ENCODE measurements at regions not wholly inside any gene's neighbourhood (a gene's known extent, or its start where the extent isn't known, plus 50 kb on each side); places are given as distances from the start of the nearest gene placed in this dataset.

- H2BK15ac ChIP-seq (ENCODE audit: low read length), result no peak overlapping the region
- no peak overlapping the region for H3K4ac ChIP-seq (replicated peaks; ENCODE audit: insufficient read length, low read depth, low read length)
- no peak overlapping the region for H2BK12ac ChIP-seq (ENCODE audit: low read depth, low read length)
- no peaks in the 10 kb centered on the region for H3K23me2 ChIP-seq (ENCODE audit: low read depth, low read length)
- no peak overlapping the region for H3K9ac ChIP-seq (replicated peaks in 1 of 4; ENCODE audit: extremely low read depth in 1 of 4, low read depth in 3 of 4, low read length in 3 of 4)
- no peak overlapping the region for H2BK120ac ChIP-seq (replicated peaks; ENCODE audit: low read depth, low read length)
- no peaks in the 10 kb centered on the region for H3K4me1 ChIP-seq (replicated peaks in 1 of 4; ENCODE audit: control insufficient read depth in 3 of 4, insufficient read depth in 4 of 4, low read length in 3 of 4)
- no peak overlapping the region for H3K4me3 ChIP-seq (ENCODE audit: extremely low read depth in 1 of 4, insufficient read depth in 2 of 4, low read depth in 3 of 4, low read length in 4 of 4)
- no peak for TF ChIP-seq CBX8 (IDR thresholded peaks at IDR 0.05; ENCODE audit: borderline replicate concordance, low read depth, low read length)
- TF ChIP-seq TBP (IDR thresholded peaks at IDR 0.05; ENCODE audit: low read depth, low read length), result no peak
- TF ChIP-seq POLR2AphosphoS5 (IDR thresholded peaks at IDR 0.05; ENCODE audit: low read depth, low read length), result no peak
- TF ChIP-seq BRCA1 (IDR thresholded peaks at IDR 0.05; ENCODE audit: low read depth, low read length), result no peak
- TF ChIP-seq, protein P1, sequence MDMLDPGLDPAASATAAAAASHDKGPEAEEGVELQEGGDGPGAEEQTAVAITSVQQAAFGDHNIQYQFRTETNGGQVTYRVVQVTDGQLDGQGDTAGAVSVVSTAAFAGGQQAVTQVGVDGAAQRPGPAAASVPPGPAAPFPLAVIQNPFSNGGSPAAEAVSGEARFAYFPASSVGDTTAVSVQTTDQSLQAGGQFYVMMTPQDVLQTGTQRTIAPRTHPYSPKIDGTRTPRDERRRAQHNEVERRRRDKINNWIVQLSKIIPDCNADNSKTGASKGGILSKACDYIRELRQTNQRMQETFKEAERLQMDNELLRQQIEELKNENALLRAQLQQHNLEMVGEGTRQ (IDR thresholded peaks at IDR 0.05; ENCODE audit: low read length), result no peak
- TF ChIP-seq SAP30 (IDR thresholded peaks at IDR 0.05; ENCODE audit: insufficient read depth, insufficient replicate concordance, low read length), result no peak
- no peak for TF ChIP-seq ZNF274 (IDR thresholded peaks at IDR 0.05; ENCODE audit: borderline replicate concordance, extremely low read depth, low read length)
- TF ChIP-seq SP2 (IDR thresholded peaks at IDR 0.05; ENCODE audit: low read length), result no peak
- no peak overlapping the region for H3K14ac ChIP-seq (ENCODE audit: insufficient read length)
- no peaks in the 10 kb centered on the region for H3K36me3 ChIP-seq (ENCODE audit: control insufficient read depth in 2 of 4, insufficient read depth in 4 of 4, low read length in 3 of 4)
- H2AFZ ChIP-seq (ENCODE audit: low read length), result no peak overlapping the region
- H3K79me1 ChIP-seq (ENCODE audit: low read depth, low read length), result no peaks in the 10 kb centered on the region
- no peaks in the 10 kb centered on the region for H3K79me2 ChIP-seq (ENCODE audit: control insufficient read depth in 1 of 2, insufficient read depth in 2 of 2, low read length in 2 of 2)
- FAIRE-seq (no peak), DNase-seq (ENCODE audit: low read depth in 1 of 2, low spot score in 2 of 2) (no peak)
- no peaks in the 10 kb centered on the region for H4K20me1 ChIP-seq (replicated peaks in 1 of 2; ENCODE audit: control insufficient read depth in 1 of 2, insufficient read depth in 2 of 2, low read length in 2 of 2)
- H4K5ac ChIP-seq (ENCODE audit: insufficient read length, low read depth, low read length), result no peak overlapping the region
- no peak overlapping the region for H3K56ac ChIP-seq (replicated peaks; ENCODE audit: insufficient read length, low read depth, low read length)
- H3K23ac ChIP-seq (ENCODE audit: insufficient read length), result no peak overlapping the region
- no peak overlapping the region for H3K18ac ChIP-seq (ENCODE audit: extremely low read depth, low read length)
- ChIA-PET POLR2A (ENCODE audit: partially characterized antibody) (no interaction called here), CTCF (ENCODE audit: partially characterized antibody) (interaction anchor here (0.5 to 0.6 kb wide), 2 partner anchors 16 to 1094 kb away, joined by 3 read pairs; no protein-coding TSS in a partner anchor)
- no peaks in the 10 kb centered on the region for H3K9me3 ChIP-seq (ENCODE audit: insufficient read depth in 2 of 2, low read depth in 1 of 2, low read length in 1 of 2)
- no peak overlapping the region for H2BK20ac ChIP-seq (ENCODE audit: low read length)
- H2AK5ac ChIP-seq (ENCODE audit: low read depth, low read length), result no peak overlapping the region
- H2BK5ac ChIP-seq (ENCODE audit: low read depth, low read length), result no peak overlapping the region
- no peak overlapping the region for H3K4me2 ChIP-seq (ENCODE audit: insufficient read depth in 1 of 2, low read depth in 2 of 2, low read length in 2 of 2)
- H4K91ac ChIP-seq (replicated peaks; ENCODE audit: insufficient read length, low read length), result no peak overlapping the region
- no peak overlapping the region for H3K27ac ChIP-seq (ENCODE audit: low read depth, low read length)
- no peak overlapping the region for H4K8ac ChIP-seq (ENCODE audit: extremely low read depth, insufficient read depth, low read length)
- no peaks in the 10 kb centered on the region for H3K27me3 ChIP-seq (replicated peaks in 1 of 4; ENCODE audit: control insufficient read depth in 3 of 4, extremely low read depth in 1 of 4, insufficient read depth in 3 of 4, low read length in 3 of 4)
Observed at GRCh38 chrX:95156566-95156965, 1482.6 kb downstream of the FAM133A start.

Measured in H1 (cell line).